SKM-1 (cell line): ENCODE measurements at regions not wholly inside any gene's neighbourhood (a gene's known extent, or its start where the extent isn't known, plus 50 kb on each side); places are given as distances from the start of the nearest gene placed in this dataset.
"Not testable (repeated sequence)": the region's sequence is repeated elsewhere in the genome, so short reads cannot be mapped to it uniquely, and the experiment has no call there.

Source experiments
- DNase-seq: peaks from one replicate; lab custom pipeline; 2025; ENCODE audit not compliant: unreplicated experiment; lab: John Stamatoyannopoulos, UW

GRCh38 chr7:130845581-130846085 lies 111.6 kb upstream of the KLF14 start:
- DNase-seq: no peak

DNA sequence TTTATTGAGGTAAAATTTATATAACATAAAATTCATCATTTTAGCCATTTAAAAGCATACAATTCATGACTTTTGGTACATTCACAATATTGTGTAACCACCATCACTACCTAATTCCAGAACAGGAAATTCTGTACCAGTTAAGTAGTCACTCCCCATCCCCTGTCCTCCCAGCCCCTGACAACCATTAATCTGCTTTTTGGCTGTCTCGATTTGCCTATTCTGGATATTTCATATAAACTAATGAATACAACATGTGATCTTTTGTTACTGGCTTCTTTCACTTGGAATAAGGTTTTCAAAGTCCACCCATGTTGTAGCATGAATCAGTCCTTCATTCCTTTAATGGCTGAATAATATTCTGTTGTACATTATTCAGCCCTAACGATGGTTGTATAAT lies 115.6 kb upstream of the KLF14 start:
- no peak for DNase-seq

- no peak for DNase-seq
These were observed 116.9 kb upstream of the KLF14 start for GRCh38 chr7:130850956-130851355.

DNA sequence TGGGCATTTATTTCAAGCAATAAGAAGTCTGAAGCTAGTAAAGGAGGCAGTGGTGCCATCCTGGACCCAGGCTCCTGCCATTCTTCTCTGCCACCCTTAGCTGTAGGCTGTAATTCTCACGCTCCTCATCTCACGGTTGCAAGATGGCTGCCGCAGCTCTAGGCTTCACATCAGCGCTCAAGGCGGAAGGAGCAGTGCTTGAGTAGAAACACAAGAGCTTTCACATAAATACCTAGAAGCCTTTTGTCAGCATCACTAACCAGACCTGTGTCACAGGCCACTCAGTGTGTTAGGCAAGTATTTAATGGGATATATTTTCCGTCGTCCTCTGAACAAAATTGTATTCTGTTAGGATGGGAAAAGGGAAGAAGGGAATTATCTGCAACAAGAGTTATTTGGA lies 118.9 kb upstream of the KLF14 start:
- no peak for DNase-seq

- DNase-seq: no peak
These were observed 119.7 kb upstream of the KLF14 start for GRCh38 chr7:130853503-130854279.

DNA sequence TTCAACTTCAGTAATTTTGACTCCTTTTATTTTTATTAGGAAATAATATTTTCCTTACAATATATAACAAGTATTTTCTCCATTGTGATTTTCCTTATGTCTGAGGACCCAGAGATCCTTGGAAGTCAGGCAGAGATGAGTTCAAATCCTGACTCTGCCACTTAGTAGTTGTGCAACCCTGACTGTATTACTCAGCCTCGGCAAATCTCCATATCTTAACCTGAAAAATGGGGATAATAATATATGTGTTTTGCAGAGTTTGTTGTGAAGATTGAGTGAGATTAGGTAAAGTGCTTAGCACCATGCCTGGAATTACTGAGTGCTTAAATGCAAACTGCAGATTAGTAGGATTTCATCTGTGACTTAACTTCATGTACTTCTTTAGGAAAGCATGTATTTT lies 120.5 kb upstream of the KLF14 start:
- DNase-seq: no peak

DNA sequence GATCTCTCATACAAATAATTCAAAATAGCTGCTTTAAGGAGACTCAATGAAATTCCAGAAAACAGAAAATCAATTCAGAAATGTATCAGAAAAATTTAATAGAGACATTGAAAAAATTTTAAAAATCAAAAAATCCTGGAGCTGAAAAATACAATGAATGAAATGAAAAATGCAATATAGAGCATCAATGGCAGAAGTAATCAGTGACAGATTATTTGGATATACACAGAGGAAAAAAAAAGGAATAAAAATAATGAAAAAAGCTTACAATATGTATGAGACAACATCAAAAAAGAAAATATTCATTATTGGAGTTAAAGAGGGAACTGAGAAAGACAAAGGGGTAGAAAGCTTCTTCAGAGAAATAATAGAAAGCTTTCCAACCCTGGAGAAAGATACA lies 122.9 kb upstream of the KLF14 start:
- no peak for DNase-seq

DNA sequence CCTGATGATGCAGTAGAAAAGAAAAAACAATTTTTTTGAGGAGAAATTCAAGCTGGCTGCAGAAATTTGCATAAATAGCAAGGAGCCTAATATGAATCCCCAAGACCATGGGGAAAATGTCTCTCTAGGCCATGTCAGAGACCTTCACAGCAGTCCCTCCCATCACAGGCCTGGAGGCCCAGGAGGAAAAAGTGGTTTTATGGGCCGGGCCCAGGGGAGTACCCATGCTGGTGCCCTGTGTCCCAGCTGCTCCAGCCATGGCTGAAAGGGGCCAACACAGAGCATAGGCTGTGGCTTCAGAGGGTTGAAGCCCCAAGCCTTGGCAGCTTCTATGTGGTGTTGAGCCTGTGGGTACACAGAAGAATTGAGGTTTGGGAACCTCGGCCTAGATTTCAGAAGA lies 126.8 kb upstream of the KLF14 start:
- DNase-seq: not testable (repeated sequence)

GRCh38 chr7:130865408-130866236 lies 131.6 kb upstream of the KLF14 start:
- DNase-seq: no peak

- no peak for DNase-seq
These were observed 133.0 kb upstream of the KLF14 start for GRCh38 chr7:130867039-130867438.

DNA sequence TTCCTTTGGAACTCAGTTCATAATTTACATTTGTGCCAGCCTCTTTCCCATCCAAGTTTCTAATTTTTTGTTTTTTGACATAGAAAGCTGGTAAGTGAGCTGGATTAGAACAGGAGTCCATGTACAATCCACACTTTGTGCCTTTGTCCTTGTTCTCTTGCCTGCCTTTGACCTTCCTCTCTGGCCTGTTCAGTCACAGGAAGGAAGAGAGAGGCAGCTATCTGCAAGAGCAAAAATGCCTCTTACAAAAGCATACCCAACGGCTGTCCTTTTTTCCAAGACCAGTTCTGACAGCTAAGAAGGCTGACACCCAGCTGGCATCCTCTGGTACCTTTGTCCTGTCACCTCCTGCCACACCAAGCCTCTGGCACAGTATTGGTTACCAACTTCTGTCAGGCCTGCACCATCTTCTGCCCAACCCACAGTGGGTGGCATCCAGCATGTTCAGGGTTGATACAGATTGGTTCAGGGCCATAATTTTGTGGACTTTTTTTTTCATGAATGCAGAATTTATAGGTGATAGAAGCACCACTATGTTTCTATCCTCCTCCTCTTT lies 133.7 kb upstream of the KLF14 start:
- no peak for DNase-seq

- DNase-seq: no peak
These were observed 134.1 kb upstream of the KLF14 start for GRCh38 chr7:130868139-130868538.

- no peak for DNase-seq
These were observed 135.9 kb upstream of the KLF14 start for GRCh38 chr7:130869918-130870317.

DNA sequence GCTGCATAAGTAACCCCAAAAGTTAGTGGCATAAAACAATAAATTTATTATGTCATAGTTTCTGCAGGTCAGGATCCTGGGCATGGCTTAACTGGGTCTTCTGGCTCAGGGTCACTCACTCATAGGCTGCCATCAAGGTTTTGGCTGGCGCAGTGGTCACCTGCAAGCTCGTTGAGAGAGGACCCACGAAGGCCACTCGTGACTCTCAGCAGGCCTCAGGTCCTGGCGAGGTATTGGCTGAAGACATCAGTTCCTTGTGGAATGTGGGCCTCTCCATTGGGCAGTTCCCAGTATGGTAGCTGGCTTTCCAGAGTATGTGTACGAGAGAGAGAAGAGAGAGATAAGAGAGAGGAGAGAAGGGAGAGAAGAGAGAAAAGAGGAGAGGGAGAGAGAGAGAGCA lies 138.3 kb upstream of the KLF14 start:
- DNase-seq: no peak

DNA sequence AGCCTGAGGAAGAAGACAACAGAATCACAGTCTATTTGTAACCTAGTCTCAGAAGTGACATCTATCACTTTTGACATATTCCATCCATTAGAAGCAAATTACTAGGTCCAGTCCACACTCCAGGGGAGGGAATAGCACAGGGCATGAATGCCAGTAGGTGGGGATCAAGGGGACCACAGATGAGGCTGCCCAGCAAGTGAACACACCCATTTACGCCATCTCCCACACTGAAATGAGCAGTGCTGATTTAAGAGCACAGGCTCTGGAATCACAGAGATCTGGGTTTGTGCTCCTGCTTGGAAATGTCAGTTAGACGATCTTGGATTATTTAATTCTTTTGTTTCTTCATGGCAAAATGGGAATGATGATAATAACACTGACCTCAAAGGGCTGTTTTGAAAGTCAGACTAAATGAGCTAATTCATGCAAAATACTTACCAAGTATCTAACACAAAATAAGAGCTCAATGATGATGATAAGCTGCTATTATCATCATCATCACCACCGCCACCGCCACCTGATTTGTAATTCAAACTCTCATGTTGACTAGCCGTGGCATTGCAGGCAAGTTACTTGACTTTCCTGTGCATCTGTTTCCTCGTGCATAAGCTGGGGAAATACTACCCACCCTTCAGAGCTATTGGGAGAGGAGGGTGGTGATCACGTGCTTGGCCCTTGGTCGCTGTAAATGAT lies 138.9 kb upstream of the KLF14 start:
- no peak for DNase-seq

DNA sequence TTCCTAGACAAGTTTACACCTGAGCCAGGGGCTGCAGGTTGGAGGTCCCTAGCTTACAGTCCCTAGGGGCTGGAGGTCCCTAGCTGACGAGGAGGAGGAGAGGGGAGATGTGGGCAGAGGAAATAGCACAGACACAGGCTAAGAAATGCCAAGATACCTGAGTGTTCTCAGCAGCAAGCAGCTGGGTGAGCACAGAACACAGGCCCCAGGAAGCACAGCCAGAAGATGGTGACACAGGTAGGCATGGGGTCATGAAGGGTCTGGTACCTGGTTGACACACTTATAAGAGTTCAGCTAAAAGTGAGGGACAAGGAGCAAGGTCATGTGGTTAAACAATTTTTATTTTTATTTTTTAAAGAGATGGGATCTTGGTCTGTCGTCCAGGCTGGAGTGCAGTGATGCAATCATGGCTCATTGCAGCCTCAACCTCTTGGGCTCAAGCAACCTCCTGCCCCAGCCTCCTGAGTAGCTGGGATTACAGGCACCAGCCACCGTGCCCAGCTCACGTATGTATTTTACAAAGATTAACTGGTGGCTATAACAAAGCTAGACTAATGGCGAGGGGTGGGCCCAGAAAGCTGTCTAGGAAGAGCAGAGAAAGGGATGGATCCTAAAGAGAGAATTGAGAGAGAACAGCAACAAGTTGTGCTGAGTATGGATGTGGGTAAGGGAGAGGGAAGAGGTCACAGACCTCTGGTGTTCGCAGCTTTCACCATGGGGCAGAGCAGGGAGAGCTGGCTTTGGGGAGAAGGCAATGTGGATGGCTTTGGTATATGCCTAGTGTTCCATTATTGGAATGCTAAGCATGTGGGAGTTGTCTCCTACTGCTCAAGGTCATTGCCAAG lies 140.3 kb upstream of the KLF14 start:
- DNase-seq: no peak

DNA sequence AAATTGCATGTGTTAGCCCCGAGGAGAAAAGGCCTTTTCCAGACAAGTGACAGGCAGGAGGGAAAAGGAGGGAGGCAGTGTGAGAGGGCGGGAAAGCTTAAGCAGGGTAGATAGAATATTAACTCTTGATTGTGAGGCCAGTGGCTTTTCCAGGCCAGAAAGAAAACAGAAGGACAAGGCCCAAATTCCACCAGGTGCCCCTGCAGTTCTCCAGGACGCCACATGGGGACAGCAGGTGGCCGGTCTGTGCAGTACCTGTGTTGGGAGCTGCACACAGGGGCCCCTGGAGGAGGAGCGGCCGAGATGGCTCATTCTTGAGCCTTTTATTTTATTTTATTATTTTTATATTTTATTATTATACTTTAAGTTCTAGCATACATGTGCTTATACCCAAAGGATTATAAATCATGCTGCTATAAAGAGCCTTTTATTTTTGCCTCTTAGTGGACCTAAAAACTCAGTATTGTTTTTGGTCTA lies 141.3 kb upstream of the KLF14 start:
- DNase-seq: no peak

- DNase-seq: no peak
These were observed 141.9 kb upstream of the KLF14 start for GRCh38 chr7:130875901-130876300.

- no peak for DNase-seq
These were observed 143.4 kb upstream of the KLF14 start for GRCh38 chr7:130877236-130877990.

- DNase-seq: no peak
These were observed 143.9 kb upstream of the KLF14 start for GRCh38 chr7:130877991-130878305.
